GM12892 (cell line): ENCODE measurements at regions not wholly inside any gene's neighbourhood (a gene's known extent, or its start where the extent isn't known, plus 50 kb on each side); places are given as distances from the start of the nearest gene placed in this dataset.

Experiments
- POLR2A ChIP-seq: IDR thresholded peaks from 2 replicates; pipeline ENCODE4 v1.6.1; 2011; ENCODE audit warnings: low read depth, low read length, control low read depth
- POLR2AphosphoS5 ChIP-seq: IDR thresholded peaks from 2 replicates; pipeline ENCODE4 v1.6.1; 2011; ENCODE audit warnings: low read depth, low read length, control low read depth
- TAF1 ChIP-seq: IDR thresholded peaks from 2 replicates; pipeline ENCODE4 v1.6.1; 2011; ENCODE audit warnings: low read depth, mild to moderate bottlenecking, control low read depth, low read length, borderline replicate concordance

- TF ChIP-seq POLR2A (no peak), POLR2AphosphoS5 (no peak), TAF1 (no peak)
Observed at GRCh38 chr9:73761905-73762304, 610.2 kb downstream of the ANXA1 start.
